Smooth muscle cell (in vitro differentiated cells): ENCODE measurements at regions not wholly inside any gene's neighbourhood (a gene's known extent, or its start where the extent isn't known, plus 50 kb on each side); places are given as distances from the start of the nearest gene placed in this dataset.

Source experiments
- DNase-seq: peaks from one replicate; lab custom pipeline; 2025; ENCODE audit not compliant: unreplicated experiment; lab: John Stamatoyannopoulos, UW
- H2AFZ ChIP-seq: fragments of 200-600 bp; sonication (generic); 2 replicates; pipeline ENCODE4 v1.6.0; 2016; ENCODE audit warnings: antibody characterized with exemption, low read depth, mild to moderate bottlenecking
- H3F3A ChIP-seq: fragments of 200-600 bp; sonication (generic); 2 replicates; pipeline ENCODE4 v1.6.0; 2017; ENCODE audit warnings: antibody characterized with exemption, low read depth
- H3K27ac ChIP-seq: fragments of 200-600 bp; sonication (generic); 2 replicates; pipeline ENCODE4 v1.5.1; 2016; ENCODE audit warnings: low read depth, mild to moderate bottlenecking
- H3K27me3 ChIP-seq: fragments of 200-600 bp; sonication (generic); 2 replicates; pipeline ENCODE4 v1.6.1; 2016; ENCODE audit warnings: low read depth, mild to moderate bottlenecking
- H3K36me3 ChIP-seq: fragments of 200-600 bp; sonication (generic); 2 replicates; pipeline ENCODE4 v1.5.1; 2016; ENCODE audit warnings: low read depth
- H3K4me1 ChIP-seq: fragments of 200-600 bp; sonication (generic); 2 replicates; pipeline ENCODE4 v1.5.1; 2016; ENCODE audit warnings: low read depth
- H3K4me2 ChIP-seq: fragments of 200-600 bp; sonication (generic); 2 replicates; pipeline ENCODE4 v1.6.0; 2016; ENCODE audit warnings: mild to moderate bottlenecking
- H3K4me3 ChIP-seq: fragments of 200-600 bp; sonication (generic); 2 replicates; pipeline ENCODE4 v1.5.1; 2016; ENCODE audit warnings: mild to moderate bottlenecking
- H3K79me2 ChIP-seq: fragments of 200-600 bp; sonication (generic); 2 replicates; pipeline ENCODE4 v1.6.0; 2016; ENCODE audit warnings: low read depth, mild to moderate bottlenecking
- H3K9ac ChIP-seq: fragments of 200-600 bp; sonication (generic); 2 replicates; pipeline ENCODE4 v1.6.0; 2016; ENCODE audit warnings: low read depth
- H3K9me3 ChIP-seq: fragments of 200-600 bp; sonication (generic); replicated peaks from 2 replicates; pipeline ENCODE4 v1.5.1; 2016; ENCODE audit warnings: low read depth
- H4K20me1 ChIP-seq: fragments of 200-600 bp; sonication (generic); 2 replicates; pipeline ENCODE4 v1.6.0; 2016; ENCODE audit warnings: low read depth
- CTCF ChIP-seq: fragments of 200-600 bp; sonication (generic); IDR thresholded peaks from 2 replicates; pipeline ENCODE4 v1.5.1; 2017; ENCODE audit warnings: borderline replicate concordance, mild to moderate bottlenecking, antibody characterized with exemption; ENCODE audit not compliant: insufficient read depth, poor library complexity, severe bottlenecking
- WGBS: methylation state at CpG from one replicate; pipeline ENCODE4 v1.1.7; 2016; ENCODE audit warnings: low lambda C conversion rate; 5-methylcytosine and 5-hydroxymethylcytosine counted together

GRCh38 chr16:86041215-86041614, 142.3 kb downstream of the IRF8 start:
- no peak for DNase-seq
- Histone ChIP-seq H3K79me2 (no peaks in the 10 kb centered on the region), H3K4me1 (no peaks in the 10 kb centered on the region), H3F3A (no peaks in the 10 kb centered on the region), H3K36me3 (no peaks in the 10 kb centered on the region), H3K4me2 (no peak overlapping the region), H3K9ac (no peak overlapping the region), H2AFZ (no peak overlapping the region), H3K9me3 (no peaks in the 10 kb centered on the region), H3K27ac (no peak overlapping the region), H3K4me3 (no peak overlapping the region), H3K27me3 (no peaks in the 10 kb centered on the region), H4K20me1 (no peaks in the 10 kb centered on the region)
- WGBS, result 95% methylated on average over 11 of the region's 11 CpGs
- no peak for TF ChIP-seq CTCF

- Histone ChIP-seq H3K4me2 (no peak overlapping the region), H3K27ac (no peak overlapping the region), H3K27me3 (peaks cover 1% of the 10 kb centered on the region), H3K36me3 (no peaks in the 10 kb centered on the region), H3F3A (no peaks in the 10 kb centered on the region), H3K4me3 (no peak overlapping the region), H2AFZ (no peak overlapping the region), H3K4me1 (no peaks in the 10 kb centered on the region), H3K9me3 (no peaks in the 10 kb centered on the region), H3K9ac (no peak overlapping the region), H3K79me2 (no peaks in the 10 kb centered on the region), H4K20me1 (no peaks in the 10 kb centered on the region)
- DNase-seq, result no peak
- 81% methylated on average over 4 of the region's 4 CpGs for WGBS
- TF ChIP-seq CTCF, result no peak
Measured at GRCh38 chr16:86041807-86042206, 142.8 kb downstream of the IRF8 start.

- no peak for DNase-seq
- Histone ChIP-seq H3K4me2 (no peak overlapping the region), H2AFZ (no peak overlapping the region), H3K4me3 (no peak overlapping the region), H3K9me3 (no peaks in the 10 kb centered on the region), H3K4me1 (no peaks in the 10 kb centered on the region), H3K27ac (no peak overlapping the region), H3K79me2 (no peaks in the 10 kb centered on the region), H3K27me3 (peaks cover 5% of the 10 kb centered on the region), H3K9ac (no peak overlapping the region), H4K20me1 (no peaks in the 10 kb centered on the region), H3F3A (no peaks in the 10 kb centered on the region), H3K36me3 (no peaks in the 10 kb centered on the region)
- WGBS, result 90% methylated on average over 9 of the region's 9 CpGs
- no peak for TF ChIP-seq CTCF
Measured at GRCh38 chr16:86042393-86042792, 143.4 kb downstream of the IRF8 start.

GRCh38 chr16:86042996-86043725, 144.2 kb downstream of the IRF8 start:
- DNase-seq, result no peak
- WGBS, result 94% methylated on average over 12 of the region's 12 CpGs

More at GRCh38 chr16:86042996-86043725, 144.2 kb downstream of the IRF8 start:
- Histone ChIP-seq H3K79me2 (no peaks in the 10 kb centered on the region), H3F3A (no peaks in the 10 kb centered on the region), H3K4me1 (no peaks in the 10 kb centered on the region), H3K36me3 (no peaks in the 10 kb centered on the region), H3K4me3 (no peak overlapping the region), H4K20me1 (no peaks in the 10 kb centered on the region), H3K4me2 (no peak overlapping the region), H3K9me3 (no peaks in the 10 kb centered on the region), H3K27me3 (peaks cover 9% of the 10 kb centered on the region), H3K27ac (no peak overlapping the region), H2AFZ (no peak overlapping the region), H3K9ac (no peak overlapping the region)
- TF ChIP-seq CTCF, result no peak
